Thoracic aorta (tissue), 2 donors: ENCODE measurements at regions not wholly inside any gene's neighbourhood (a gene's known extent, or its start where the extent isn't known, plus 50 kb on each side); places are given as distances from the start of the nearest gene placed in this dataset.
A peak's percentile ranks its signal among the peaks of the same experiment; 100 is the strongest.
"Not testable (repeated sequence)": the region's sequence is repeated elsewhere in the genome, so short reads cannot be mapped to it uniquely, and the experiment has no call there.

Experiments used
- ATAC-seq: fragments of 150-250 bp; one replicate; pipeline ENCODE4 v1.8.0; 2017; ENCODE audit warnings: low read depth; ENCODE audit not compliant: insufficient number of reproducible peaks, low FRiP score
- DNase-seq: peaks from one replicate; pipeline ENCODE4 v3.0.0-alpha.2; 2020; ENCODE audit warnings: low spot score
- H3K27ac ChIP-seq, 2 donors: fragments of 200-600 bp; sonication (generic); 1 replicate in 1 of 2; 2 replicates in 1 of 2; pipeline ENCODE4 v1.5.1; 2016; ENCODE audit warnings: mild to moderate bottlenecking in 2 of 2, moderate library complexity in 2 of 2
- H3K27me3 ChIP-seq: fragments of 200-600 bp; sonication (generic); replicated peaks from 2 replicates; pipeline ENCODE4 v1.6.0; 2016; ENCODE audit warnings: mild to moderate bottlenecking; ENCODE audit not compliant: insufficient read depth
- H3K36me3 ChIP-seq: fragments of 200-600 bp; sonication (generic); one replicate; pipeline ENCODE4 v1.5.1; 2016
- H3K4me1 ChIP-seq, 2 donors: fragments of 200-600 bp; sonication (generic); 1 replicate in 1 of 2; 2 replicates in 1 of 2; pipeline versions ENCODE4 v1.5.1 to v1.6.0; 2016; ENCODE audit warnings: low read depth in 2 of 2, mild to moderate bottlenecking in 1 of 2; ENCODE audit not compliant: control insufficient read depth in 1 of 2
- H3K4me3 ChIP-seq: fragments of 200-600 bp; sonication (generic); 2 replicates; pipeline ENCODE4 v1.5.1; 2016; ENCODE audit warnings: mild to moderate bottlenecking
- H3K9me3 ChIP-seq: fragments of 200-600 bp; sonication (generic); 2 replicates; pipeline ENCODE4 v1.5.1; 2016
- TF ChIP-seq, protein P1 (sequence below): fragments of 200-600 bp; sonication (generic); IDR thresholded peaks from one replicate; pipeline ENCODE4 v1.5.1; 2019; ENCODE audit warnings: antibody characterized with exemption

DNA sequence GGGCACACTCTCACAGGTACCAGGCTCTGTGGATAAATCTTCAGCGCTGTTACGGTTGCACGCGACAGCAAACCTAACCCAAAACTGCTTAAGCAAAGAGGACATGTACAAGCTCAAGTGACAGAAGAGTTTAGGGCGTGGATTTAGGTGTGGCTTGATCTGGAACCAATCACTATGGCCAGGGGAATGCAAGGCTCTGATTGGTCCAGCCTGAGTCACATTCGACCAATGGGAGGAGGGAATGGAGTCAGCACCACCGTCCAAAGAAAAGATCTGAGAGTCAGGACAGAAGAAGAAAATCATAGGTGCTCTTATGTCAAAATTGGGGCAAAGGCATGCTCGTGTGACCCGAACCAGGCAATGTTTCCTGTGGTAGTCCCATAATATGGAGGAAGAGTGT, 139.0 kb downstream of the TRIM43 start:
- no peaks in the 10 kb centered on the region for H3K27me3 ChIP-seq
- no peaks in the 10 kb centered on the region for H3K4me1 ChIP-seq
- H3K36me3 ChIP-seq = no peaks in the 10 kb centered on the region
- TF ChIP-seq, protein P1, sequence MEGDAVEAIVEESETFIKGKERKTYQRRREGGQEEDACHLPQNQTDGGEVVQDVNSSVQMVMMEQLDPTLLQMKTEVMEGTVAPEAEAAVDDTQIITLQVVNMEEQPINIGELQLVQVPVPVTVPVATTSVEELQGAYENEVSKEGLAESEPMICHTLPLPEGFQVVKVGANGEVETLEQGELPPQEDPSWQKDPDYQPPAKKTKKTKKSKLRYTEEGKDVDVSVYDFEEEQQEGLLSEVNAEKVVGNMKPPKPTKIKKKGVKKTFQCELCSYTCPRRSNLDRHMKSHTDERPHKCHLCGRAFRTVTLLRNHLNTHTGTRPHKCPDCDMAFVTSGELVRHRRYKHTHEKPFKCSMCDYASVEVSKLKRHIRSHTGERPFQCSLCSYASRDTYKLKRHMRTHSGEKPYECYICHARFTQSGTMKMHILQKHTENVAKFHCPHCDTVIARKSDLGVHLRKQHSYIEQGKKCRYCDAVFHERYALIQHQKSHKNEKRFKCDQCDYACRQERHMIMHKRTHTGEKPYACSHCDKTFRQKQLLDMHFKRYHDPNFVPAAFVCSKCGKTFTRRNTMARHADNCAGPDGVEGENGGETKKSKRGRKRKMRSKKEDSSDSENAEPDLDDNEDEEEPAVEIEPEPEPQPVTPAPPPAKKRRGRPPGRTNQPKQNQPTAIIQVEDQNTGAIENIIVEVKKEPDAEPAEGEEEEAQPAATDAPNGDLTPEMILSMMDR = no peak
- ATAC-seq (no peak), DNase-seq (no peak)
- no peak overlapping the region for H3K27ac ChIP-seq
- H3K9me3 ChIP-seq = no peaks in the 10 kb centered on the region
- H3K4me3 ChIP-seq = no peak overlapping the region

DNA sequence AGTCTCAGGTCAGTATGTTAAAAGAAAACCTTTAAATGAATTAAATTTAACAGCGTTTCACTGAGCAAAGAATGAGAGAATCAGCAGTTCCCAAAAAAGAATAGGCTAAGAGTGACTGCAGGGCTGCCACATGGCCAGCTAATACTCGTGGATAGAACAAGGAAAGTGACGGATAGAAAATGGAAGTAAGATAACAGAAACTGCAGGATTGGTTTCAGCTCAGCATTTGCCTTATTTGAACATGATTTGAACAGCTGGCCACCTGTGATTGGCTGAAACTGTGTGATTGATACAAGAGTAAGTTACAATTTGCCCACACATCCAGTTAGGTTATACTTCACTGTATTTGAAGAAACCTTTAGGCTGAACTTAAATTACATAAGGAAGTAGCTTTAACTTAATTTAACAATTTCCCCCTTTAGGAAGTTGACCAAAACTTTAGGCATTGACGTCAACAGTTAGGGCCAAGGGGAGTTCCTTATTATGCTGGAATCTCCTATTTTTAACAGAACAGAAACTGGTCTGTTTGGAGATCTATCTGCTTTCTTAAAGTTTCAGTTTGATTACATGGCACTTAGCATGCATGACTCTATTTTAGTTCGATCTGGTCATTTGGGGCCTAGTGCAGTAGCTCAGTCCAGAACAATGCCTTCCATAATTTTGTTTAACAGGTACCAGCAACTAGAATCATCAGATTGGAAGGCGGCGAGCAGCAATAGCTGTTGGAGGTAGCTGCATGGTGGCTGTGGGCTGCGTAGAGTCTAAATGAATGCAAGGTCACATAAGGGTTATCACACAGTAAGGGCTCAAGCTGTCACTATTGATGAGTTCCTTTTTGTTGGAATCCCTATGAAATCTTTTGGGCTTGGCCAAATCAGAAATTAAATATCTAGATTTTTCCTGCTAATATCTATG, 143.4 kb downstream of the TRIM43 start:
- ATAC-seq (no peak), DNase-seq (no peak)
- no peaks in the 10 kb centered on the region for H3K27me3 ChIP-seq

DNA sequence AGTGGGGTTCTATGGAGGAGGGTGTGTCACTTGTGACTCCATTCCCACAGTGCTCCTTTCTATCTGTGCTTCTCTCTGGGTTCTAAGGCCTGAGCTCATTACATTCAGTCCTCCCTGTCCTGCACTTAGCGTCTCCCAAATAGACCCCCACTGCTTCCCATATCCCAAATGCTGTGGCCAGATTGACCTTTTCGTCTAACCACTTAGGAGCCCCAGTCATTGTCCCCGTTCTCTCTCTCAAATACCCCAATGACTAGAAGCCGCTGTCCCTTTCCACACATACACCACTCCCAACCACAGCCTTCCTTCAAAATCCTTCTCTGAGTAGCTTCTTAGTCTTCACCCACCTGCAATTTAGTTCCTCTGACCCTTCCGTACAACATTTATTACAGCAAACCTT, 146.5 kb downstream of the TRIM43 start:
- no peak for DNase-seq
- ATAC-seq = no peak
- H3K4me1 ChIP-seq = no peaks in the 10 kb centered on the region
- H3K27ac ChIP-seq = no peak overlapping the region
- H3K4me3 ChIP-seq = no peak overlapping the region
- H3K9me3 ChIP-seq = no peaks in the 10 kb centered on the region
- TF ChIP-seq, protein P1 = no peak
- H3K36me3 ChIP-seq = no peaks in the 10 kb centered on the region
- no peaks in the 10 kb centered on the region for H3K27me3 ChIP-seq

More for the DNA sequence above, 143.4 kb downstream of the TRIM43 start:
- H3K36me3 ChIP-seq = no peaks in the 10 kb centered on the region
- no peaks in the 10 kb centered on the region for H3K4me1 ChIP-seq
- H3K4me3 ChIP-seq = no peak overlapping the region
- TF ChIP-seq, protein P1 = no peak
- H3K9me3 ChIP-seq = no peaks in the 10 kb centered on the region
- peak overlapping the region in 1 of 2 donors; percentile 8 for H3K27ac ChIP-seq

DNA sequence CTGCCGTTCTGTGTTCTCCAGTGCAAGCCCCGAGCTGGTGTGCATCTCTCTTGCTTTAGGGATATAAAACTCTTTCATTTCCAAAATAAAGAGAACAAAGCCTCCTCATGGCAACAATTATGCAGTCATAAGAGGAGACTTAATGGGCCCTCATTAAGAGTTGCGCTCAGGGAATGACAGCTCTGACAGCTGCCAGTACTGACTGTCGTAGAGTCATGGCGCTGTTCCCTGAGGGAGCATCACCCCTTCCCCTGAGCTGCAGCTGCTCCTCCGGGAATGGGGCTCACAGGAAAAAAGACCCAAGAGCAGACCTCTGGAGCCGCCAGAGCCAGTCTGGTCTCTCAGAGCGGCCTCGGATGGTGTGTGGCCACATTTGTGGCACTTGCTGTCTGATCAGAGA, 160.3 kb downstream of the TRIM43 start:
- not testable (repeated sequence) for DNase-seq, ATAC-seq, H3K36me3 ChIP-seq, H3K4me3 ChIP-seq, H3K9me3 ChIP-seq, H3K4me1 ChIP-seq, H3K27ac ChIP-seq, H3K27me3 ChIP-seq

DNA sequence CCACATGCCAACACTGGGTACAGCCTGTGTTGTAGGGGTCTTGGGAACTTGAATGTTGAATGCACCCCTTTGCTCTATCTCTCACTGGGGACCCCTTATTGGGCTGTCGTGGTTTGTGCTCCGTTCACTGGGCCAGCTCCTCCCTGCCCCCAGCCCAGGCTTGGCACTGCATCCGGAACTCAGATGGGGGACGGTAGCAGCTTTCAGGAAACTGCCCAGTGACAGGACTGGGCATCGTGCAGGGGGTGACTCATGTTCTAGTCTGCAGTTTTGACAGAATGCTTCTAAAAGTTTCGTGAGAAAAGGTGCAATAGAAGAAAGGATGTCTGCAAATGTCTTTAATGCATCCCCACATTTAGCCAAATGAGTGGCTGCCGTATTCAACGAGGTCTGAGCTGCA, 162.0 kb downstream of the TRIM43 start:
- not testable (repeated sequence) for H3K4me1 ChIP-seq, H3K9me3 ChIP-seq, H3K4me3 ChIP-seq, DNase-seq, ATAC-seq, H3K27ac ChIP-seq, H3K27me3 ChIP-seq, H3K36me3 ChIP-seq

DNA sequence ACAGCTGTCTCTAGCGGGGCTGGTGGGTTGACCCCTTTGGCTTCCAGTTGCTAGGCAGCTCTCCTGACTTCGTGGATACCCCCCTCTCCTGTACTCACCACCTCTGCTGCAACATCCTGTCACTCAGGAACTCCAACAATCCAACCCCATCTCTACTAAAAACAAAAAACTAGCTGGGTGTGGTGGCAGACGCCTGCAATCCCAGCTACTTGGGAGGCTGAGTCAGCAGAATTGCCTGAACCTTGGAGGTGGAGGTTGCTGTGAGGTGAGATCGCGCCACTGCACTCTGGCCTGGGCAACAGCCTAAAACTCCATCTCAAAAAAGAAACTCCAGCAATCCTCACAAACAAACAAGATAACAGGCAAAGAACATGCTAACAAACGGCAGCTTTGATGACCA, 162.4 kb downstream of the TRIM43 start:
- not testable (repeated sequence) for ATAC-seq, DNase-seq, H3K36me3 ChIP-seq

DNA sequence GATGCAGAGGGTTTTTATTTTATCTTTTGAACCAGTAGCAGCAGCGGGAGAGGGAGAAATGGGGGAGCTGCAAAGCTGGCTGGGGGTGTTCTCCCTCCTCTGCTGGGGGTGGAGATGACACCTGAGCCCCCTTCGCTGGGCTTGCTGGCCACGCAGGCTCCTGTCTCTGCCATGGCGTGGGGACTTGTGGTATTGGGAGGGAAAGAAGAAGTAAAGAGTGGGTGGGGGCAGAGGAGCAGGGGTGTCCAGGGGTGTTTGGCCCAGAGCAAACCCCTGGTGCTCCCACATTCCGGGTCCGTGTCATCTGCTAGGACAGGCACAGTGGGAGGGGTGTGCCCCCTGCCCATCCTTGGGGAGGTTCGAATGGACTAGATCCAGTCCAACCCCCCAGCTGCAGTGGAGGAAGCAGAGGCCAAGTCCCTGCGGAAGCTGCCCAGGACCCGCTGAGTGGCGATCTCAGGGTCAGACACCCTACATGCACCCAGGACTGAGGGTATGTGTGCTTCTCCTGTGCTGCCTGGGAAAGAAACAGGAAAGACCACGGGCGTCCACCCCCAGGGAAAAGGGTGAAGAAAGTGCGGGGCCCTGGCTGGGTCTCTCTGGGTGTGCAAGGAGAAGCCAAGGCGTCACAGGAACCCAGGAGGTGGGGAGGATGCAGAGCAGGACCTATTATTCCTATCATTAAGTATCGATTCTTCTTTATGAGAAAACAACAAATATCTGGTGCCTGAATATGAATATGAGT, 163.2 kb downstream of the TRIM43 start:
- H3K4me1 ChIP-seq, H3K27ac ChIP-seq, H3K9me3 ChIP-seq, DNase-seq, H3K36me3 ChIP-seq, ATAC-seq, H3K4me3 ChIP-seq, H3K27me3 ChIP-seq: not testable (repeated sequence)

More for the DNA sequence above, 162.4 kb downstream of the TRIM43 start:
- not testable (repeated sequence) for H3K4me3 ChIP-seq, H3K9me3 ChIP-seq, H3K27me3 ChIP-seq, H3K27ac ChIP-seq, H3K4me1 ChIP-seq

DNA sequence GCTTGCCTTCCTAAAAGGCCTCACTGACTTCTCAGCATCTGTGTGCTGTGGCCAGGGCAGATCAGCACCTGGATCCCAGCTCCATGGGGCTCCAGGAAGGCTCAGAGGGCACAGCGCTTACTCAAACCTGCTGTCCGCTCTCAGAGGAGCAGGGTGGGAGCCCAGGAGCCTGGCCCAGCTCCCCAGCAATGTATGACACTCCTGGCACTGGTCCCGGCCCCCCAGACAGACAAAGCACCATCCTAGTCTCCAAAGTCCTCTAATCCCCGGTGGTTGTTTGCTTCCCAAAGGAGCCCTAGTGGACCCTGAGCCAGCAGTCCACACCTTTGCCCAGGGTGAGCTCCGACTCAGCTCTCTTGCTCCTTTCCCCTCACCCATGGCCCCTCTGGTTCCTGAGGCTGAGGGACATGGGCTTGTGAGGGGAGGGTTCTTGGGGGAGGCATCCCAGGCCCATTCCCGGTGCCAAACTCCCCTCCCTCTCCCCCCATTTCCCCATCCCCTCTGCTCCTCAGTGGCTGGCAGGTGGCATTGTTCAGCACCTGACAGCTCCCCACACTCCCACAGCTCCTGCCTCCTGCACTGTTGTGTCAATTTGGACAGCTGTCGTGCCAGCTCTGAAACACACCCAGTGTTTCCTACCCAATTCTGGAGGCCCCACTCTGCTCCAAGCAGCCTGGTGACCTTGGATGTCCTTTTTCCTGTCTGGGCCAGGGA, 164.3 kb downstream of the TRIM43 start:
- not testable (repeated sequence) for H3K27ac ChIP-seq, H3K9me3 ChIP-seq, H3K36me3 ChIP-seq, ATAC-seq, H3K4me3 ChIP-seq, H3K27me3 ChIP-seq, H3K4me1 ChIP-seq, DNase-seq
